ENCODE measurements at regions not wholly inside any gene's neighbourhood (a gene's known extent, or its start where the extent isn't known, plus 50 kb on each side); places are given as distances from the start of the nearest gene placed in this dataset.

DNA sequence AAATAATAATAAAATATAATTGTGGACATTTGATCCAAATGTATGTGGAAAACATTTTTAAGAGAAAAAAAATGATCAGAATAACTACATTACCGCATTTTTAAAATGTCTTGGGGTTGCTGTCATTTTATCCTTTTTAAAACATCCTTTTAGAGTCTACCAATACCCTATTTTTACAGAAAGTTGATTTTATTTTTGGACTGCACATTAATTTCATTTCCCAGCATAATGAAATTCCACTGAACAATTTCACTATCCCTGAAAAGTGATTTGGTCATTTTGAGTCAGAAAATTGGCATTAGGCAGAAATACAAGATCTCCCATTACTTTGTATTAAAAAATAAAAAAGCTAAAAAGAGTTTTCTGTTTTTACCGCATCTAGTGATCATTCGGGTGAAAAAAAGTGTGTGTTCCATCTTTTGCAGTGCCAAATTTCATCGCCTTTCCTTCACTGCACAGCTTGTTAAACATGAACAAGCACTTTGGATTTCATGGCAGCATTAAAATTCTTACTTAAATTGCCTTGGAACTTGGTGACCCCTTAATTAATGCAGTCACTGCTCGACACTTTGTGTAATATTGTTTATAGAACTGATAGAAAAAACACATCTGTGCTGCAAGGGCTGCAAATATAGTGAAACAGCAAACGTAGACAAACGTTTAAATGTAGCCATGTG lies 611.7 kb downstream of the TSN start:
- Histone ChIP-seq H3K27ac (ENCODE audit: low read depth, low read length) (no peak overlapping the region), H3K36me3 (ENCODE audit: control insufficient read depth in 1 of 2, insufficient read depth in 2 of 2, low read length in 2 of 2) (no peaks in the 10 kb centered on the region), H3K4me1 (ENCODE audit: control insufficient read depth in 1 of 2, insufficient read depth in 2 of 2, low read length in 2 of 2) (no peaks in the 10 kb centered on the region), H3K27me3 (ENCODE audit: control insufficient read depth in 1 of 2, insufficient read depth in 2 of 2, low read length in 2 of 2) (no peaks in the 10 kb centered on the region), H3K4me3 (ENCODE audit: low read depth in 1 of 2, low read length in 2 of 2) (no peak overlapping the region), H3K9me3 (ENCODE audit: control insufficient read depth in 1 of 2, low read length in 2 of 2) (no peaks in the 10 kb centered on the region), H3K9ac (ENCODE audit: low read depth in 1 of 2, low read length in 2 of 2) (no peak overlapping the region)

DNA sequence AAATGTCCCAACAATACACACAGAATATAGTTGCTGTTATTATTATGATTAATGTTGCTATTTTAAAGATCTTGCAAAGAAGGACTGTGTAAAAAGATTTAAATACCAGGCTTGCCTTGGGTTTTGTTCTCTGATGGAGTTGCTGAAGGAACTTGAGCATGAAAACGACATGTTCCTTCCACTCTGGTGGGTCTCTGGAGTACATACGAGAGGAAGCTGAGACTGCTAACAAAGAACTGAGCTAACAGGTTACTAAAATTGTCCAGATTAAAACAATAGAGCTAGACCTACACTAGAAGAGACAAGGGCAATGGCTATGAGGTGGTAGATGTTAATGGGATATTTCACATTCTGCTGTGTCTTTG lies 612.2 kb downstream of the TSN start:
- H3K9me3 ChIP-seq (ENCODE audit: control insufficient read depth in 1 of 2, low read length in 2 of 2), result no peaks in the 10 kb centered on the region
- no peaks in the 10 kb centered on the region for H3K27me3 ChIP-seq (ENCODE audit: control insufficient read depth in 1 of 2, insufficient read depth in 2 of 2, low read length in 2 of 2)
- H3K9ac ChIP-seq (ENCODE audit: low read depth in 1 of 2, low read length in 2 of 2), result no peak overlapping the region
- no peaks in the 10 kb centered on the region for H3K36me3 ChIP-seq (ENCODE audit: control insufficient read depth in 1 of 2, insufficient read depth in 2 of 2, low read length in 2 of 2)
- no peak overlapping the region for H3K27ac ChIP-seq (ENCODE audit: low read depth, low read length)
- no peaks in the 10 kb centered on the region for H3K4me1 ChIP-seq (ENCODE audit: control insufficient read depth in 1 of 2, insufficient read depth in 2 of 2, low read length in 2 of 2)
- no peak overlapping the region for H3K4me3 ChIP-seq (ENCODE audit: low read depth in 1 of 2, low read length in 2 of 2)

DNA sequence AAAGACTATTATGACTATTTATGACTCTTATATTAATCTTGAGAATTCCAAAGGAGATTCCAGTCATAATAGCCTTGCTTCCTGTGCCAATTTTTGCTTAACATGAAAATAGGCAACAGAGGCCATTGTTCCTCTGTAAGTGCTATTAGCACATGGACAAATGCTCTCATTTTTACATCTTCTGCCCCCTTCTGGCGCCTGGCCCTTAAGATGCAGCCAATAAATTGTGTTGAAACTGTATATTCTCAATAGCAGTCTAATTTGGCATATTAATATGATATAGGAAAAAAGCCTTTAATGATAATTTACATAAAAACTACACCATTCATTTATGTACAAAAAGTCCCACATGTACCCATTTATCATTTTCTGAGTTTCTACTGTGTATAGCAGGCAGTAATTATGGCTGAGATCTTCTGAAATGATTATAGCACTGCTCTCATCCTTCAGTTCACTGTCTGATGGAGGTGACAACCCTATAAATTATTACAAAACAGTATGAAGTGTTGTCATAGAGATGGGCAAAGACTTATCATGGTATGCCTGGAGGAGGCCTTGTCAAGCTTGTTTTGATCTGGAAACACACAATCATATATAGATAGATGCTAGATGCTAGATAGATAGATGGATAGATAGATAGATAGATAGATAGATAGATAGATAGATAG lies 613.3 kb downstream of the TSN start:
- H3K9me3 ChIP-seq (ENCODE audit: control insufficient read depth in 1 of 2, low read length in 2 of 2), result no peaks in the 10 kb centered on the region
- no peak overlapping the region for H3K4me3 ChIP-seq (ENCODE audit: low read depth in 1 of 2, low read length in 2 of 2)
- H3K9ac ChIP-seq (ENCODE audit: low read depth in 1 of 2, low read length in 2 of 2), result no peak overlapping the region
- H3K27ac ChIP-seq (ENCODE audit: low read depth, low read length), result no peak overlapping the region
- no peaks in the 10 kb centered on the region for H3K4me1 ChIP-seq (ENCODE audit: control insufficient read depth in 1 of 2, insufficient read depth in 2 of 2, low read length in 2 of 2)
- no peaks in the 10 kb centered on the region for H3K27me3 ChIP-seq (ENCODE audit: control insufficient read depth in 1 of 2, insufficient read depth in 2 of 2, low read length in 2 of 2)
- no peaks in the 10 kb centered on the region for H3K36me3 ChIP-seq (ENCODE audit: control insufficient read depth in 1 of 2, insufficient read depth in 2 of 2, low read length in 2 of 2)

DNA sequence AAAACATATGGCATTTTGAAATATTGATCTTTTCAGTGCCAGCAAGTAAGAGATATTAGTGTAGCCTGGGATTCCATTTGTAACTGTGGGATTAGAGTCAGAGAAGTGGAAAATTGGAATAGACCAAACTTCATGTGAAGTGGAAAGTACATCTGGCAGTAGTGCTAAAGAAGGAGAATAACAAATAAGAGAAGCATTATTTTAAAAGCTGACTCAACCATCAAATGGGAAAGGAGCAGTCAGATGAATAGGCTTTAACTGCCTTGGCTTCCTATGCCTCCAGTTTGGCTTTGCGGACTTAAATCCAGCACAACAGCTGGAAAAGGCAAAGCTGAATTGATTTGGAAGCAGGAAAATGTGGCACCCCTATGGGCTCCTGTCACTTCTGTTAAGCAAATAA lies 623.1 kb downstream of the TSN start:
- Histone ChIP-seq H3K27ac (ENCODE audit: low read depth, low read length) (no peak overlapping the region), H3K4me3 (ENCODE audit: low read depth in 1 of 2, low read length in 2 of 2) (no peak overlapping the region), H3K9ac (ENCODE audit: low read depth in 1 of 2, low read length in 2 of 2) (no peak overlapping the region), H3K36me3 (ENCODE audit: control insufficient read depth in 1 of 2, insufficient read depth in 2 of 2, low read length in 2 of 2) (no peaks in the 10 kb centered on the region), H3K9me3 (ENCODE audit: control insufficient read depth in 1 of 2, low read length in 2 of 2) (no peaks in the 10 kb centered on the region), H3K4me1 (ENCODE audit: control insufficient read depth in 1 of 2, insufficient read depth in 2 of 2, low read length in 2 of 2) (no peaks in the 10 kb centered on the region), H3K27me3 (ENCODE audit: control insufficient read depth in 1 of 2, insufficient read depth in 2 of 2, low read length in 2 of 2) (no peaks in the 10 kb centered on the region)

DNA sequence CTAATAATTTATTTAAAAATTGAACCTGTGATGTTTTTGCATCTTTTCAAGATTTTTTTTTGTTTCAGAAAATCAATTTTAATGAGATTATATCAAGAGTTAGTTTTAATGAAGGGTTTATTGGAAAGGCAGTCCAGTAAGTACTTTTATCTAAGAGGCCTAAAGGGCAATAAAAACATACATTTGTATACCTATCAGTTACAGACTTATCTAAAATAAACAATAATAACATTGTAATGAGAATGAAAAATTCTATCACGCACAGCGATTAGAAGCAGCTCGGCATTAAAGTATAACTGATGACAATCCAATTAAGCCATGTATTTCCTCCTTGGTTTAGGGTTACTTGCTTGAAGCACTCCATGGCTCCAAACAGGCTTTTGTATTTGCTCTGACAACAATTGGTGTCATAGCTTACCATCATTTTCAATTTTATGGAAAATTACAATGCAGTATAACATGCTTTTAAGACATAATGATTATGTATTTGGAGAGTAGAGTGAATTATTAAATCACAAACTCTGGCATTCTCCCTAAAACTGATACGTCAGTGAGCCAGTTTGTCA lies 629.4 kb downstream of the TSN start:
- peaks cover 0 to 11% of the 10 kb centered on the region in 2 donors for H3K9me3 ChIP-seq (ENCODE audit: control insufficient read depth in 1 of 2, low read length in 2 of 2)
- H3K4me1 ChIP-seq (ENCODE audit: control insufficient read depth in 1 of 2, insufficient read depth in 2 of 2, low read length in 2 of 2), result no peaks in the 10 kb centered on the region
- H3K27ac ChIP-seq (ENCODE audit: low read depth, low read length), result no peak overlapping the region
- H3K36me3 ChIP-seq (ENCODE audit: control insufficient read depth in 1 of 2, insufficient read depth in 2 of 2, low read length in 2 of 2), result no peaks in the 10 kb centered on the region
- H3K4me3 ChIP-seq (ENCODE audit: low read depth in 1 of 2, low read length in 2 of 2), result no peak overlapping the region
- no peak overlapping the region for H3K9ac ChIP-seq (ENCODE audit: low read depth in 1 of 2, low read length in 2 of 2)
- no peaks in the 10 kb centered on the region for H3K27me3 ChIP-seq (ENCODE audit: control insufficient read depth in 1 of 2, insufficient read depth in 2 of 2, low read length in 2 of 2)

DNA sequence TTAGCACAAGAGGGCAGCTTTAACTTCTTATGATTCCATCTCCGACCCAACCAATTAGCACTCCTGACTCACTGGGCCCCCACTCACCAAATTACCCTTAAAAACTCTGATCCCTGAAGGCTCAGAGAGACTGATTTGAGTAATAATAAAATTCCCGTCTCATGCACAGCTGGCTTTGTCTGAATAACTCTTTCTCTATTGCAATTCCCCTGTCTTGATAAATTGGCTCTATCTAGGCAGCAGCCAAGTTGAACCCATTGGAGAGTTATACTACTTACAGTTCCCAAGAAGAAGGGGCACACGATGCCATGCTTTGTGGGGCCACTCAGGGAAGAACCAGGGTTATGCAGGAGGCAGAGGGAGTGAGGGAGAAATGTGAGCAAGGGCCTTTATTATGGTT lies 632.8 kb downstream of the TSN start:
- no peaks in the 10 kb centered on the region for H3K36me3 ChIP-seq (ENCODE audit: control insufficient read depth in 1 of 2, insufficient read depth in 2 of 2, low read length in 2 of 2)
- H3K27me3 ChIP-seq (ENCODE audit: control insufficient read depth in 1 of 2, insufficient read depth in 2 of 2, low read length in 2 of 2), result no peaks in the 10 kb centered on the region
- peaks cover 0 to 11% of the 10 kb centered on the region in 2 donors for H3K9me3 ChIP-seq (ENCODE audit: control insufficient read depth in 1 of 2, low read length in 2 of 2)
- no peak overlapping the region for H3K27ac ChIP-seq (ENCODE audit: low read depth, low read length)
- H3K9ac ChIP-seq (ENCODE audit: low read depth in 1 of 2, low read length in 2 of 2), result no peak overlapping the region
- H3K4me1 ChIP-seq (ENCODE audit: control insufficient read depth in 1 of 2, insufficient read depth in 2 of 2, low read length in 2 of 2), result no peaks in the 10 kb centered on the region
- no peak overlapping the region for H3K4me3 ChIP-seq (ENCODE audit: low read depth in 1 of 2, low read length in 2 of 2)

DNA sequence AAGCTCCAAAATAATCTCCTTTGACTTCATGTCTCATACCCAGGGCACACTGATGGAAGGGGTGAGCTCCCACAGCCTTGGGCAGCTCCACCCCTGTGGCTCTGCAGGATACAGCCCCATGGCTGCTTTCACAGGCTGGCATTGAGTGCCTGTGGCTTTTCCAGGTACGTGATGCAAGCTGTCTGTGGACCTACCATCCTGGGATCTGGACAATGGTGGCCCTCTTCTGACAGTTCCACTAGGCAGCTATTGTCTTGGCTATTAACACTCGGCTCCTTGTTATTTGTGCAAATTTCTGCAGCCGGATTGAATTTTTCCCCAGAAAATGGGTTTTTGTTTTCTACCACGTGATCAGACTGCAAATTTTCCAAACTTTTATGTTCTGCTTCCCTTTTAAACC lies 634.2 kb downstream of the TSN start:
- Histone ChIP-seq H3K27me3 (ENCODE audit: control insufficient read depth in 1 of 2, insufficient read depth in 2 of 2, low read length in 2 of 2) (no peaks in the 10 kb centered on the region), H3K9ac (ENCODE audit: low read depth in 1 of 2, low read length in 2 of 2) (no peak overlapping the region), H3K27ac (ENCODE audit: low read depth, low read length) (no peak overlapping the region), H3K4me3 (ENCODE audit: low read depth in 1 of 2, low read length in 2 of 2) (no peak overlapping the region), H3K4me1 (ENCODE audit: control insufficient read depth in 1 of 2, insufficient read depth in 2 of 2, low read length in 2 of 2) (no peaks in the 10 kb centered on the region), H3K36me3 (ENCODE audit: control insufficient read depth in 1 of 2, insufficient read depth in 2 of 2, low read length in 2 of 2) (no peaks in the 10 kb centered on the region), H3K9me3 (ENCODE audit: control insufficient read depth in 1 of 2, low read length in 2 of 2) (peaks cover 0 to 11% of the 10 kb centered on the region in 2 donors)

DNA sequence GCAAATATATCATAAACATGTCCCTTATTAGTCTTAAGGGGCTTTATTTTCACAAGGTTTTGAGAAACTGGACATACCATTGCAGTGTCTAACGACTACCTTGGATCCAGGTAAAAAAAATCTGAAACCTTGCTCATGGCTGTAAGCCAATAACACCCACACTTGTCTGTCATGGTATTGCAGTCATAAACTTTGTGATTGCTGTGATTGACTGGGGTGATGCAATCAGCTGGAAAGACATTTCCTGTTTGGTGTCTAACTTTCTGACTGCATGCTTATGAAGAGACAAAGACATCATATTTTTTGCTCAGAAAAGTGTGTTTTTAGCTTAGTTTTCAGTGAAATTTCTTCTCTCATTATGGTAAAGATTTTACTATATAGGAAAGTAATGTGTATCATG lies 635.0 kb downstream of the TSN start:
- Histone ChIP-seq H3K27me3 (ENCODE audit: control insufficient read depth in 1 of 2, insufficient read depth in 2 of 2, low read length in 2 of 2) (no peaks in the 10 kb centered on the region), H3K36me3 (ENCODE audit: control insufficient read depth in 1 of 2, insufficient read depth in 2 of 2, low read length in 2 of 2) (no peaks in the 10 kb centered on the region), H3K27ac (ENCODE audit: low read depth, low read length) (no peak overlapping the region), H3K4me3 (ENCODE audit: low read depth in 1 of 2, low read length in 2 of 2) (no peak overlapping the region), H3K4me1 (ENCODE audit: control insufficient read depth in 1 of 2, insufficient read depth in 2 of 2, low read length in 2 of 2) (no peaks in the 10 kb centered on the region), H3K9ac (ENCODE audit: low read depth in 1 of 2, low read length in 2 of 2) (no peak overlapping the region), H3K9me3 (ENCODE audit: control insufficient read depth in 1 of 2, low read length in 2 of 2) (peaks cover 0 to 11% of the 10 kb centered on the region in 2 donors)

DNA sequence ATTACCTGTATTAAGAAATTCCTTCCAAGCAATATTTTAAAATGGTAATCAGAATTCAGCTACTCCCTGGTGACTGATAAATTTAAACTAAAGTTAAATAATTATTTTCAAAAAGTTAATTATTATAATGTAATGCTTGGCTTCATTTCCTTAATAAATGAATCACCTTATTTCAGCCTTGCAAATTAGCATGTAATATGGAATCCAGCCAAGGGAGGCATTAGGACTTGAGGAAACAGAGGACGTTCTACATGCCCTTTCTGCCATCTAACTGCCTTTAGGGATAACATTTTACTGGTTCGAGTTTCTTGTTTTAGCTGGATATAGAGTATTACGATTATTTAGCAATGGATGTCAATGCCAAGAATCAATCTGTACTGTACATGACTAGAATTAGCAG lies 636.3 kb downstream of the TSN start:
- Histone ChIP-seq H3K4me1 (ENCODE audit: control insufficient read depth in 1 of 2, insufficient read depth in 2 of 2, low read length in 2 of 2) (no peaks in the 10 kb centered on the region), H3K36me3 (ENCODE audit: control insufficient read depth in 1 of 2, insufficient read depth in 2 of 2, low read length in 2 of 2) (no peaks in the 10 kb centered on the region), H3K9ac (ENCODE audit: low read depth in 1 of 2, low read length in 2 of 2) (no peak overlapping the region), H3K27me3 (ENCODE audit: control insufficient read depth in 1 of 2, insufficient read depth in 2 of 2, low read length in 2 of 2) (no peaks in the 10 kb centered on the region), H3K4me3 (ENCODE audit: low read depth in 1 of 2, low read length in 2 of 2) (no peak overlapping the region), H3K9me3 (ENCODE audit: control insufficient read depth in 1 of 2, low read length in 2 of 2) (peaks cover 0 to 11% of the 10 kb centered on the region in 2 donors), H3K27ac (ENCODE audit: low read depth, low read length) (no peak overlapping the region)

DNA sequence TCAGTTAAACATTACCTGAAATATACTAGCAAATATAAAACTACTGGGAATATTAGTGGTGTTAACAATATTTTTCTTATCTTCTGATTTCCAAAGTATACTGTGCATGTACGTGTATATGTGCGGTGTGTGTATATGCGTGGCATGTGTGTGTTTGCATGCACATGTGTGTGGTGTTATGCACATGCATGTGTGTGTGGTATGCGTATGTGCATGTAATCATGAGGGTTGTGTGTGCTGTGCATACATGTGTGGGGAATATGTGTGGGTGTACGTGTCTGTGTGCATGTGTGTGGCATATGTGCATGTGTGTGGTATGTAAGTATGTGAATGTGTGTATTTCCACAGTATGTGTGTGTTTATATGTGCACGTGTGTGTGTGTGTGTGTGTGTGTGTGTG lies 640.2 kb downstream of the TSN start:
- H3K36me3 ChIP-seq (ENCODE audit: control insufficient read depth in 1 of 2, insufficient read depth in 2 of 2, low read length in 2 of 2), result no peaks in the 10 kb centered on the region
- H3K4me3 ChIP-seq (ENCODE audit: low read depth in 1 of 2, low read length in 2 of 2), result no peak overlapping the region
- H3K27ac ChIP-seq (ENCODE audit: low read depth, low read length), result no peak overlapping the region
- H3K4me1 ChIP-seq (ENCODE audit: control insufficient read depth in 1 of 2, insufficient read depth in 2 of 2, low read length in 2 of 2), result no peaks in the 10 kb centered on the region
- H3K27me3 ChIP-seq (ENCODE audit: control insufficient read depth in 1 of 2, insufficient read depth in 2 of 2, low read length in 2 of 2), result no peaks in the 10 kb centered on the region
- no peak overlapping the region for H3K9ac ChIP-seq (ENCODE audit: low read depth in 1 of 2, low read length in 2 of 2)
- no peaks in the 10 kb centered on the region for H3K9me3 ChIP-seq (ENCODE audit: control insufficient read depth in 1 of 2, low read length in 2 of 2)

Data from duodenal mucosa (tissue), 2 donors.